HG02870 (cell line): ENCODE measurements at regions not wholly inside any gene's neighbourhood (a gene's known extent, or its start where the extent isn't known, plus 50 kb on each side); places are given as distances from the start of the nearest gene placed in this dataset.

Experiments
- ATAC-seq: cut with Tn5 transposase; IDR thresholded peaks from one replicate; pipeline ENCODE4 v1.9.1; 2021; ENCODE audit warnings: mild to moderate bottlenecking, moderate library complexity; ENCODE audit not compliant: unreplicated experiment

- no peak for ATAC-seq
These were observed 486.1 kb upstream of the NRP1 start for GRCh38 chr10:33820531-33820930.

- no peak for ATAC-seq
These were observed 484.7 kb upstream of the NRP1 start for GRCh38 chr10:33819206-33819605.

- no peak for ATAC-seq
These were observed 483.9 kb upstream of the NRP1 start for GRCh38 chr10:33818343-33818742.

DNA sequence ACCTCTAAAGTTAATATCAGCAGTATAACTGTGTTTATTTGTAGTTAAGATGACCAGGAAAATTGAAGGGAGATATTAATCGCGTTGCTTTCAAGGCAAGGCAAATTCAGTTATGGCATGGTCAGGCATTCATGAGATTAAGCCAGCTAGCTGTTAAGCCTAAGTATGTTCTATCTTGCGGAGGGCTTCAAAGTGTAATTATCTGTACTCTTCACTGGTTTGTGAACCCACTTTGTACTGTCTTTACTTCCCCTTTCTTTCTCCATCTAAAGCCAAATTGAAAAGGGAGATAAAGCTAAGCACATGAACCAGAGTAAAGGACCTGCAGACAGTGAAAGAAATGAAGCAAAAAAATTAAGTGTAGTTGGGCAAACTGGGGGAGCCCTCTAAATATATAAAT is 483.1 kb upstream of the NRP1 start:
- no peak for ATAC-seq

DNA sequence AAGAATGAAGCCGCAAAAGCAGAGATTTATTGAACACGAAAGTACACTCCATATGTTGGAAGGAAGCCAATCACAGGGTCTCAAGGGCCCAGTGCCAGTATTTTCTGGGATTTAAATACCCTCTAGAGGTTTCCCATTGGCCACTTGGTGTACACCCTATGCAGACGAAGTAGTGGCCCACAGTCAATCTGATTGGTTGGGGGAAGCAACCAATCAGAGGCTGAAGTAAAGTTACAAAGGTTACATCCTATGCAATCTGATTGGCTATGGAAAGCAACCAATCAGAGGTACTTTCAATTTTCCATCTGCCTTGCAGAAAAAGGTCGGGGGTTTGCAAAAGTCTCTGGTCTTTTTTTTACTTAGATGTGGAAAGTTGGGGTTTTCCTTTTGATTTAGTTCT is 481.3 kb upstream of the NRP1 start:
- ATAC-seq = no peak

DNA sequence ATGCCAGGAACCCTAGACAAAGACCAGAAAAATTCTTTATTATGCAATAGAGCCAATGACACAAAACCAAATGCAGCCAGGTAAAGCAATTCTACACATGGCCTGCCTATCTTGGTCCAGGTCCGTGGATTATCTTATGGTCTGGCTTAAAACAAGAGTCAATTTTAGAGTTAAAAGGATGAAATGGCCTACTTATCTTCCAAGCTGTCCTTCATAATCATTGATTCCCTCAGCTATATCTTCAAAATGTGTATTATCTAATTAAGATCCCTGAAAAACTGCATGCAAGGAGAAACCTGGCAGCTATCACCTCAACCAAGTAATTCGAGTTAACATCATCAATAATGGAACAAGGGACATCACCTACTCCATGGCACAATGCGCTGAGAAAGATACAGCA is 479.4 kb upstream of the NRP1 start:
- ATAC-seq = no peak

DNA sequence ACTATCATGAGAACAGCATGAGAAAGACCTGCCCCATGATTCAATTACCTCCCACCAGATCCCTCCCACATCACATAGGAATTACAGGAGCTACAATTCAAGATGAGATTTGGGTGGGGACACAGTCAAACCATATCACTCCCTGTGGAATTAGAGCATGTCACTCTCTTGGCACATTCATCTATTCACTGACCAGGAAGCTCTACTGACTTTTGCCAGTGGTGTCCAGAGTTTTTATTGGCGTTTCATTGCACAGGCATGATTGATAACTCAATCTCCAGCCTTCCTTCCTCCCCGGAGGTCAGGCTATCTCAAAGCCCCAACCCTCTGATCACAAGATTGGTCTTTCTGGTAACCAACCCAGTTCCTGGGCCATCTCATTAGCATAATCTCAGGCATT is 478.9 kb upstream of the NRP1 start:
- no peak for ATAC-seq

GRCh38 chr10:33812586-33812985 is 478.1 kb upstream of the NRP1 start:
- no peak for ATAC-seq

- ATAC-seq = no peak
These were observed 476.5 kb upstream of the NRP1 start for GRCh38 chr10:33810986-33811385.

- no peak for ATAC-seq
These were observed 475.3 kb upstream of the NRP1 start for GRCh38 chr10:33809732-33810131.

DNA sequence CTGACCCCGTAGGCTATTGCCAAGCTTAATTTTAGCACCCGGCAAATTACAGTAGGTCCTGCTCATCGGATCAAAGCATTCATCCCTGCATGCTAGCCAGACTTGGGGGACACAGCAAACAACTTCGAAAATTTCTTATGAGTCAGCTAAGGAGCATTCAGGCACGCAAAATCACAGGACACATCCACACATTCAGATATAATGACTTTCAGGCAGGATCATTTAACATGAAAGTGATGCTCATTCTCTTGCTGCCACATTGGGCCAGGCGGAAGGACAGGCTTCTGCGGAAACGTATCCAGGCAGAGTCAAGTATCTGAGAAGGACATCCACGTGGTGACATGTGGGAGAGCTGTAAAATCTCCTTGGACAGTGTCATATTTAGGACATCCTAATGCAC is 474.0 kb upstream of the NRP1 start:
- ATAC-seq = no peak

DNA sequence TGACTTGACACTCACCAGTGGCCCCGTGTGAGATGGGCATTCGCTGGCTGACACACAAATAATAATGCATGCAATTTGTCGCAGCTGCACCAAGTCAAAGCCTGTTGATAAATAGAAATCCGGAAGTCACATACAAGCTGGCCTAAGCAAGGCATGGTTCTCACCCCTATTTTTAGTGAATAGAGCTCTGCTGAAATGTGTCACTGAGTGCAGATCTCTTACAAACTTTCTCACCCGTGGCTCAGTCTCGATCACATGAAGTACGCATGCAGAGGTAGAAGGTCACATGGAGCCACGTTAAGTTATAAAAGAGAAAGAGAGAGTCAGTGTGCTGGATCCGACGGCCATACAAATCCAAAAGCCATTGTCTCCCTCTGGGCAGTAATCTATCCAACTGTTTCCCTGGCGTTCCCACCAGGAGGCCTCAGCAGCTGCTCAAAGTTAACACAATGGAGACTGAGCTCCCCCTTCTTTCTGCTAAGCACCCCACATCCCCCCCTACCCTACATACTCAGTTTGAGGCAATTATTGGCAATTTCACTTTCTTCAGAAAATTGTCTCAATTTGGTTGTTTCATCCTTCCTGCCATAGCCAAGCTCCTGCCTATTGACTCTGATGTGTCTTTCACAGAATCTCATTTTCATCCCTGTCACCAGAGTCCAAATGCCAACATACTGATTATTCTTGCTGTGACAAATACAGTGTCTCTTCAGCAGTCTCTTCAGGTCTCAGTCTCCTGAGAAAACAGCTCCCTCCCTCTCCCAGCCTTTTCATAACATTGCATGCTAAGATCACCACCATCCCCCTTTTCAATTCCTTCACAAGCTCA is 473.3 kb upstream of the NRP1 start:
- no peak for ATAC-seq

GRCh38 chr10:33805831-33806230 is 471.4 kb upstream of the NRP1 start:
- ATAC-seq = no peak

DNA sequence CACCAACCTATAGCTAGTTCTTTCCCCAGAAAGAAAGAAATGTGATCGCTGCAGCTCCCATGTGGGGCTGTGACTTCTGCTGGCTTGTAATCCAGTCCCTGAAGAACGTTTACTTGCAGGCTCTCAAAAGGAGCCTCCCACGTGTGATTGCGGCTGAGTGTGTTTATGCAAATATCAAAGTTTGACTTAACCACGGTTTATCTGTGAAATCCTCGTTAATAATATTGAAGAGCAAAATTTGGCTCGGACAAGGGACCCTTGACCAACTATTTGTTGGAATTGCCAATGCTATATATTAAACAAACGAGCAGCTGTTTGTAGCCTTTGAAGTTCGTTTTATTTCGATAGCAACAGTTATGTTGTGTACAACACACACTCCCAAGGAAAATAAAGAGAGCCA is 470.1 kb upstream of the NRP1 start:
- ATAC-seq = no peak

DNA sequence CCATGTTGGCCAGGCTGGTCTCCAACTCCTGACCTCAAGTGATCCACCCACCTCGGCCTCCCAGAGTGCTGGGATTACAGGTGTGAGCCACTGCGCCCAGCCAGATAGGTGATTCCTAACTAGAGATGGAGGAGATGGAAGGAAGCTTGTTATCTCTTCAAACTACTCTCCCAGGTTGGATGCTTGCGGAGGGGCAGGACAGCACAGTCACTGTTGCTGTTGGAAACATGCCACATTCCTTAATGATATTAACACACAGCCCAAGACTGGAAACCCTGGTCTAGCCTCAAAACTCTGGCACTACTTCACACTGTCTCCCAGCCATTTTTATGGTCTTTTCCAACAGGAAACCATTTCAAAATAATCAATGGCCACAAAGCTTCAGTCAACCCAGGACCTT is 468.8 kb upstream of the NRP1 start:
- no peak for ATAC-seq

DNA sequence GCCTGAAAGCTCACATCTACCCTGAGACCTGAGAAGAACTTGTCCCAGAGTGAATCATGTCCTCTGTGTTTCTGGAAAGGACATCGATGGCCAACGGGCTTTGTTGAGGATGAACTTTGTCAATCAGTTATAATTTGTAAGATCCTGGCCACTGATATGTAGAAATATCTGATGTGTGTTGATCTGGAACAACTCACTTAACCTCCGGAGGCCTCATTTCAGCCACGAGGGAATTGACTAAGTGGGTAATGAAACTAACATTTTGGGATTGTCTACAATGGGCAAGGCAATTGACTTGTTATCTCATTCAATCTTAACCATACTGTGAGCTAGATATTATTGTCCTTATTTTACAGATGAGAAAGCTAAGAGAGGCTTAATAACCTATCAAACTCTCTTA is 468.1 kb upstream of the NRP1 start:
- ATAC-seq = no peak

DNA sequence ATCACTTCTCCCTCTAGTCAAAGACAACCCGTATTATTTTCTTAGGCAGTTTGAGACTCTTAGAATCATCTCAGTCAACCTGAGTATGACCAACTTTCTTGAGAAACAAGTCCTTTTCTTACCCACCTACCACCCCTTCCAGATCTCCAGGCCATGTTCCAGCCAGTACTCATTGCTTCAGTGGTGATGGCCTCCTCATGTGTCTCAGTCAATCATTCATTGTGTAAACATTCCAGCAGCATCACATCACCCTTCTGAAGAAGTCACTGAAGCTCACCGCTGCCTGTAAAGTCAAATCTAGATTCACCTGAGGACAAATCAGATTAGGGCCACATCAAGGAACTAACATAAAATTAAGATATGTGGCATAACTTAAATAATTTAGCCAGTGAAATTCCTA is 467.2 kb upstream of the NRP1 start:
- ATAC-seq = no peak

- ATAC-seq = no peak
These were observed 466.5 kb upstream of the NRP1 start for GRCh38 chr10:33800986-33801385.

DNA sequence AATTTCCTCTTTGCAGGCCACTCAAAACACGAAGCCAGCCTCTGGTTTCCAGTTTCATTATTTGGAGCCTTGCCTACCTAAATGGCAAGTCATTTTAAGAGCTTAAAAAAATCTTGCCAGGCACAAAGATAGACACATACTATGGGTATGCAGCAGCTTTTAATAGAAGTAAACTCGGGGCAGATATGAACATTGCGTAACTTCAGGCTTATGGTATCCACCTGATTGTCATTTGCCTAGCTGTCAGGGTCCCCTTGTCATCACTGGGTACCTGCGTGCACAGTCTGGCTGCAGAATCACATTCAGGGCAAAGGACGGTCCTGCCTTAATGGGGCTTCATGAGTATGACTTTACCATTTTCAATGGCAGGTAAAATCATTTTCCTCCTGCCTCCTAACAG is 466.1 kb upstream of the NRP1 start:
- ATAC-seq = no peak

- ATAC-seq = no peak
These were observed 465.5 kb upstream of the NRP1 start for GRCh38 chr10:33799944-33800323.

DNA sequence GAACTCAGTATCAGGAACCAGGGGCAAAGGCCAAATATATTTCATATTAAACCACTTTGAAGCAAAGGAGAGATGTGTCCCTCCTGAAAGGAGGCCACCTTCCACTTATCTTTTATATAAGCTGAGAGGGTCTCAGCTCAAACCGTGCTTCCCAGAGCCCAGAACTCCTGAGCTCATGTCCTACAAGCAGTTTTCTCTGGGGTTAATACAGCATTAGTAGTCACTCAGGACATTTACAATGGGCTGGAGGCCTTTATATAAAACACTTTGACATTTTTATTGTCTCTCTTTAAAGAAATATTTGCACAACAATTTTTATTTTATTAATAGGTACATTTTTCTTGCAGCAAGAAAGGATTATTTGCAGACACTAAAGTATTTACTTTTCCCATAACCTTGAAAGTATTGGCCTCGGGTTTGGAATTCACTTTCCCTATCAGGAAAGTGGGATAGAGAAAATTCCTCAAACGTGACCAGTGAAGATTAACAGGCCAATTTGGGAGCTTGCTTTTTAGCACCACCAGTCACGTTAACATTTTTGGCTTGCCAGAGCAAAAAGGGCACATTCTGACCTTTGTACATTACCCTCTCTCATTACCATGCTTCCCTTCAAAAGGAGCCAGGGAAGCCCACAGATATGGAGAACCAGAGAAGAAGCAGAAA is 464.9 kb upstream of the NRP1 start:
- no peak for ATAC-seq

- ATAC-seq = no peak
These were observed 464.3 kb upstream of the NRP1 start for GRCh38 chr10:33798754-33799153.

DNA sequence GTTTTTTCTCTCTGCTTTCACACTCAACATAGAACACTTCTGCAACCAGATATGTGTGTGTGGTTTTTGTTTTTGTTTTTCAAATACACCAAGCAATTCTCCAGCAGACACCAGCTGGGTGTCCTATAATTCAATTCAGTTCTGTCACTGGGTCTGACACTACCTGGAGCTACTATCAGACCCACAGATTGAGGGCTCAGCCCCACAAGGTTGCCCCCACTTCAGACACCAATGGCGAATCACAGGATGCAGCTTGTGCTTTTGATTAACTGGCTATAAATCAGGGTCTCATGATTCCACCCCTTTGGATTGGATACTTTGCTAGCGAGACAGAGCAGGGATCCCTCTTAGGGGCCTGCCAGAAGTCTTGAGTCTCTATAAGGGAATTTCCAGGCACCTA is 462.2 kb upstream of the NRP1 start:
- ATAC-seq = no peak
